ENCODE measurements at regions not wholly inside any gene's neighbourhood (a gene's known extent, or its start where the extent isn't known, plus 50 kb on each side); places are given as distances from the start of the nearest gene placed in this dataset.

DNA sequence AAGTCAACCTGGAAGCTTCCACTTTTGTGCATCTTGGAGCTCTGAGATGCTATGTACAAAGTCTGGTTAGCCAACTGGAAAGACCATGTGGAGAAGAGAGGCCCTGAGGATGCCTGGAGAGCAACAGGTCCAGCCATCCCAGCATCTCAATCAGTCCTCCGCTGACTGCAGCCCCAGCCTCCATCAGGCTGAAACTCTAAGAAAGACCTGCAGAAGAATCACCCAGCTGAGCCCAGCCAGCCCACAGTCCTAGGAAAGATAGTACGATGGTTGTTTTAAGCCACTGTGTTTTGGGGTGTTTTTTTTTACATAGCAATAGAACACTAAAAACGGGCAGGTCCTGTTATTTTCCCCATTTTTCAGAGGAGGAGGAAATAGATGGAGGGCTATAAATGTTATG is 84.0 kb downstream of the NCR2 start:
- TF ChIP-seq CTCF (tag by site-specific recombination; IDR thresholded peaks at IDR 0.05) (no peak), ZNF561 (tag by site-specific recombination; IDR thresholded peaks at IDR 0.05; ENCODE audit: borderline replicate concordance) (no peak), ZNF580 (tag by site-specific recombination; IDR thresholded peaks at IDR 0.05) (no peak), ZNF510 (tag by site-specific recombination; IDR thresholded peaks at IDR 0.05; ENCODE audit: insufficient replicate concordance) (no peak), TRIM28 (IDR thresholded peaks at IDR 0.05; ENCODE audit: borderline replicate concordance, low read length) (peak; percentile 60; the same call in 1 of the 2 replicates), ZBTB10 (tag by site-specific recombination; IDR thresholded peaks at IDR 0.05) (no peak), ZNF660 (tag by site-specific recombination; IDR thresholded peaks at IDR 0.05) (no peak), ZFP3 (tag by site-specific recombination; IDR thresholded peaks at IDR 0.05; ENCODE audit: low read depth) (no peak), HIC1 (tag by site-specific recombination; IDR thresholded peaks at IDR 0.05) (no peak)
